Adipocyte (in vitro differentiated cells): ENCODE measurements at regions not wholly inside any gene's neighbourhood (a gene's known extent, or its start where the extent isn't known, plus 50 kb on each side); places are given as distances from the start of the nearest gene placed in this dataset.
A peak's percentile ranks its signal among the peaks of the same experiment; 100 is the strongest.

Experiments
- DNase-seq: peaks from one replicate; pipeline ENCODE4 v3.0.0-alpha.2; 2015; ENCODE audit warnings: low read depth
- H3K27me3 ChIP-seq: replicated peaks from 2 replicates; pipeline ENCODE4 v1.7.0; 2013; ENCODE audit warnings: mild to moderate bottlenecking, low read length, moderate library complexity; ENCODE audit not compliant: control insufficient read depth, insufficient read depth
- H3K36me3 ChIP-seq: 2 replicates; pipeline ENCODE4 v1.7.0; 2013; ENCODE audit warnings: low read length, mild to moderate bottlenecking, moderate library complexity; ENCODE audit not compliant: control insufficient read depth, insufficient read depth, severe bottlenecking
- H3K4me1 ChIP-seq: 2 replicates; pipeline ENCODE4 v1.7.0; 2013; ENCODE audit warnings: mild to moderate bottlenecking, low read length, moderate library complexity; ENCODE audit not compliant: control insufficient read depth, insufficient read depth
- H3K4me3 ChIP-seq: 2 replicates; pipeline ENCODE4 v1.7.0; 2013; ENCODE audit warnings: mild to moderate bottlenecking, low read length, moderate library complexity
- H3K9ac ChIP-seq: 2 replicates; pipeline ENCODE4 v1.7.0; 2013; ENCODE audit warnings: mild to moderate bottlenecking, low read length, moderate library complexity
- H3K9me3 ChIP-seq: 2 replicates; pipeline ENCODE4 v1.7.0; 2013; ENCODE audit warnings: mild to moderate bottlenecking, low read length, moderate library complexity; ENCODE audit not compliant: control insufficient read depth

GRCh38 chr2:204170411-204170810 lies 233.8 kb downstream of the ICOS start:
- H3K4me3 ChIP-seq = no peak overlapping the region
- H3K4me1 ChIP-seq = no peaks in the 10 kb centered on the region
- no peak overlapping the region for H3K9ac ChIP-seq
- peaks cover 4% of the 10 kb centered on the region for H3K9me3 ChIP-seq
- no peaks in the 10 kb centered on the region for H3K36me3 ChIP-seq
- H3K27me3 ChIP-seq = peaks cover 24% of the 10 kb centered on the region
- DNase-seq = no peak

GRCh38 chr2:204171432-204172144 lies 235.0 kb downstream of the ICOS start:
- no peak for DNase-seq
- Histone ChIP-seq H3K36me3 (no peaks in the 10 kb centered on the region), H3K4me3 (no peak overlapping the region), H3K27me3 (peaks cover 24% of the 10 kb centered on the region), H3K4me1 (no peaks in the 10 kb centered on the region), H3K9ac (no peak overlapping the region), H3K9me3 (peaks cover 4% of the 10 kb centered on the region)

DNA sequence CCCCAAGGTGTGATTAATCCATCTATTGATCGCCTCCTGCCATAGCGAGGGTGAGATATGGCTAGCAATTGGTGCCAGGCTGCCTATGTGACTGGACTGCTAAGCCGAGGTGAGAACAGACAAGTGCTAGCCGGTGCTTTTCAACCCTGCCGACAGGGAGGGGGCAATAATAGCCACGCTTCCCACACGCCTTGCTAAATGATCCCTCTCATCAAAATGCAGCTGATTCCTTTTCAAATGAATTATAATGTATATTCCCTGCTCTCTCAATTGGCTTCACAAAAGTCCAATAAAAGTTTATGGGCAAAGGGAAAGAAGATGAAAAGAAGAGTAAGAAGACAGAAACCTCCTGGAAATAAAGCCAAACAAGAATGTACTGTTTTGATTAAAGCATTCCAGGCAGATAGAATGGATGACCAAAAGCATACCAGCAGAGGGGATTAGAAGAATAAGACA lies 235.6 kb downstream of the ICOS start:
- H3K4me1 ChIP-seq = no peaks in the 10 kb centered on the region
- peaks cover 27% of the 10 kb centered on the region for H3K27me3 ChIP-seq
- no peak for DNase-seq
- no peak overlapping the region for H3K9ac ChIP-seq
- H3K9me3 ChIP-seq = peaks cover 4% of the 10 kb centered on the region
- no peak overlapping the region for H3K4me3 ChIP-seq
- no peaks in the 10 kb centered on the region for H3K36me3 ChIP-seq

- Histone ChIP-seq H3K4me1 (no peaks in the 10 kb centered on the region), H3K27me3 (peaks cover 31% of the 10 kb centered on the region), H3K9ac (no peak overlapping the region), H3K4me3 (no peak overlapping the region), H3K36me3 (no peaks in the 10 kb centered on the region), H3K9me3 (peaks cover 4% of the 10 kb centered on the region)
- no peak for DNase-seq
Measured at GRCh38 chr2:204174034-204174433, 237.5 kb downstream of the ICOS start.

DNA sequence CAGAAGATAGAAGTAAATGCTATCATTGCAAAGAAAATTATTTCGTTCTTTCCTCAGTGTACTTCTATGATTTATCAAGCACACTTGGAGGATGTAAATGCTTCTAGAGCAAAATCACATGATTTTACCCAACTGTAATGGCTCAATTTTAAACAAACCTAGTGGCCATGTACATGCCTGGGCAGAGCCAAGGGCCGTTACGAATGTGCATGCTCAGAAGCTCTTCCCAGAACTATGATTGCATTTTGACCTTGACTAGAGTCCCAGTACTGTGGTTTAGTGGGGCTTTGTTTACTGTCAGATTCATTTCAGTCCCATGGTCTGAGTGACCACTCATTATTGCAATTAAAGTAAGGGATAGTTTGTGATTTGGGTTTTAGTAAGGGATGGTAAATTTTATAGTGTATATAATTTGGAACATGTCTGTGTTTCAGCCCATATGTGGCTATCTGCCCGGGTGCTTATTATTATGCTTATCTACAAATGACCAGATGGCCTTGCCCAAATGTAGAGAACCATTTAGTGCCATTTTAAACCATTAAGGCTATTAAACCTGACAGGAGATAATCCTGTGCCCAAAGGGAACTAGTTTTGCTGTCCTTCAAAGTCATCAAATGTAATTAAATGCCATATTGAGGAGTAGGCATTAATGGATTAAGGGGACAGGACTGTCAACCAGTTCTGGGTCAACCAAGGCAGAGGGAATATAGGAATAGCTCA lies 239.1 kb downstream of the ICOS start:
- Histone ChIP-seq H3K27me3 (peaks cover 32% of the 10 kb centered on the region), H3K9me3 (no peaks in the 10 kb centered on the region), H3K36me3 (no peaks in the 10 kb centered on the region), H3K4me3 (no peak overlapping the region), H3K4me1 (no peaks in the 10 kb centered on the region), H3K9ac (no peak overlapping the region)
- no peak for DNase-seq

DNA sequence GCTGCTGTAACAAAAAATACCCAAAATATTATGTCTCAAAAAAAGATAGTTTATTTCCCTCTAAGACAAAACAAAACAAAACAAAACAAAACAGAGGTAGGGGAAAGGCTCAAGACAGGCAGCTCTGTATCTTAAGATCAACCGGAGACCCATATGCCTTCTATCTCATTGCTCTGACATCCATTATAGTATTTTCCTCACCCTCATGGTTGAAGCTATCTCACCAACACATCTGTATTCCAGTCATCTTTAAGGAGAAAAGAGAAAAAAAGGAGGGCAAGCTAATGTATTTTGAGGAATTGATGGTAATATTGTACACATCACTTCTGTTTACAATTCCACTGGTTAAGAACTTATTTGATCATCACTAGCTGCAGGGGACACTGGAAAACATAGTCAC lies 239.7 kb downstream of the ICOS start:
- Histone ChIP-seq H3K9me3 (no peaks in the 10 kb centered on the region), H3K27me3 (peaks cover 31% of the 10 kb centered on the region), H3K9ac (no peak overlapping the region), H3K4me3 (no peak overlapping the region), H3K36me3 (no peaks in the 10 kb centered on the region), H3K4me1 (no peaks in the 10 kb centered on the region)
- DNase-seq = no peak

- DNase-seq = no peak
- no peaks in the 10 kb centered on the region for H3K9me3 ChIP-seq
- H3K4me3 ChIP-seq = no peak overlapping the region
- H3K4me1 ChIP-seq = no peaks in the 10 kb centered on the region
- no peak overlapping the region for H3K9ac ChIP-seq
- no peaks in the 10 kb centered on the region for H3K36me3 ChIP-seq
- H3K27me3 ChIP-seq = peaks cover 24% of the 10 kb centered on the region
Measured at GRCh38 chr2:204177251-204177976, 240.9 kb downstream of the ICOS start.

DNA sequence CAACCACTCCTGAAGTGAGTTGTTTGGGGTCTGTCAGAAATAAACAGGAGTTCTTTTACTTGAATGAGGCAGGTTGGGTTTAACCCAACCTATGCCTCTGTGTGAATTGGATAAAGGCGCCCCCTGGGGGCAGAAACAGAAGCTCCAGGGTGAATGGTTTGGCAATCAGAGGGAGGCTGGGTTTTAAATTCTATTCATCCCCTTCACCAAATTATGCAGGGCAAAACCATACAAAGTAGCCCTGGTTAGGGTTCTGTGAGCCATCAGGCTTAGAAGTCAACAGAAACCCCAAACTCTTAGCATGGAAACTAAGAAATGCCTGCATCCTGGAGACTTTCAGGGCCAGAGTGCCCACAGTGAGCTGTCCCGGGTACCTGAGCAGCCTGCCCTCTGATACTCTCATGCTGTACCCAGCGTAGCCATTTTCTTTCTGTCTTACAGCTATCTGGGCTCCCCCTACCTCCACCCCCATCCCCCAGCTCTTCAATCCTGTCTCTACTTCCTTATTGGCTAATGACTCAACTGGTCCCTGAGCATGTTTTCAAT lies 241.5 kb downstream of the ICOS start:
- Histone ChIP-seq H3K27me3 (peaks cover 17% of the 10 kb centered on the region), H3K36me3 (no peaks in the 10 kb centered on the region), H3K4me1 (no peaks in the 10 kb centered on the region), H3K9ac (no peak overlapping the region), H3K4me3 (no peak overlapping the region), H3K9me3 (no peaks in the 10 kb centered on the region)
- DNase-seq = peak; percentile 13

GRCh38 chr2:204180649-204181048 lies 244.1 kb downstream of the ICOS start:
- Histone ChIP-seq H3K36me3 (no peaks in the 10 kb centered on the region), H3K9ac (no peak overlapping the region), H3K4me3 (no peak overlapping the region), H3K4me1 (no peaks in the 10 kb centered on the region), H3K27me3 (peaks cover 16% of the 10 kb centered on the region), H3K9me3 (no peaks in the 10 kb centered on the region)
- no peak for DNase-seq

- H3K4me1 ChIP-seq = no peaks in the 10 kb centered on the region
- H3K27me3 ChIP-seq = peaks cover 8% of the 10 kb centered on the region
- H3K9me3 ChIP-seq = no peaks in the 10 kb centered on the region
- DNase-seq = no peak
- H3K36me3 ChIP-seq = no peaks in the 10 kb centered on the region
- H3K4me3 ChIP-seq = no peak overlapping the region
- H3K9ac ChIP-seq = no peak overlapping the region
Measured at GRCh38 chr2:204183608-204184007, 247.0 kb downstream of the ICOS start.

- Histone ChIP-seq H3K36me3 (no peaks in the 10 kb centered on the region), H3K27me3 (peaks cover 8% of the 10 kb centered on the region)
Measured at GRCh38 chr2:204184226-204184625, 247.7 kb downstream of the ICOS start.

More at GRCh38 chr2:204184226-204184625, 247.7 kb downstream of the ICOS start:
- H3K9ac ChIP-seq = no peak overlapping the region
- no peaks in the 10 kb centered on the region for H3K9me3 ChIP-seq
- DNase-seq = no peak
- H3K4me3 ChIP-seq = no peak overlapping the region
- no peaks in the 10 kb centered on the region for H3K4me1 ChIP-seq
